HL-60 (cell line): ENCODE measurements at regions not wholly inside any gene's neighbourhood (a gene's known extent, or its start where the extent isn't known, plus 50 kb on each side); places are given as distances from the start of the nearest gene placed in this dataset.

ENCODE experiments used
- DNase-seq, 2 experiments: peaks; one replicate each; pipeline ENCODE4 v3.0.0-alpha.2; 2010 to 2020; ENCODE audit warnings: low read depth in 1 of 2, low spot score in 1 of 2
- H3K27ac ChIP-seq: fragments of 250-450 bp; sonication (Bioruptor Pico); replicated peaks from 2 replicates; pipeline ENCODE4 v1.5.1; 2020; ENCODE audit warnings: mild to moderate bottlenecking, moderate library complexity
- H3K27me3 ChIP-seq: fragments of 250-450 bp; sonication (Bioruptor Pico); 2 replicates; pipeline ENCODE4 v1.5.1; 2021; ENCODE audit warnings: mild to moderate bottlenecking, moderate library complexity; ENCODE audit not compliant: insufficient read depth, poor library complexity, severe bottlenecking
- H3K4me3 ChIP-seq: replicated peaks from 2 replicates; pipeline ENCODE4 v1.5.1; 2011; ENCODE audit warnings: mild to moderate bottlenecking, control low read depth, low read length; ENCODE audit not compliant: insufficient read depth
- CTCF ChIP-seq: IDR thresholded peaks from one replicate; pipeline ENCODE4 v1.5.1; 2011; ENCODE audit warnings: low read length, control low read depth, inconsistent platforms; ENCODE audit not compliant: insufficient read depth
- GABPA ChIP-seq: IDR thresholded peaks from 2 replicates; pipeline ENCODE4 v1.6.1; 2012; ENCODE audit warnings: low read depth
- POLR2AphosphoS5 ChIP-seq: IDR thresholded peaks from 2 replicates; pipeline ENCODE4 v1.6.1; 2012; ENCODE audit warnings: low read depth
- REST ChIP-seq: IDR thresholded peaks from 2 replicates; pipeline ENCODE4 v1.6.1; 2012; ENCODE audit warnings: low read depth; ENCODE audit not compliant: insufficient replicate concordance
- SPI1 ChIP-seq: IDR thresholded peaks from 2 replicates; pipeline ENCODE4 v1.6.1; 2012; ENCODE audit warnings: low read depth, mild to moderate bottlenecking, borderline replicate concordance

GRCh38 chr17:79317916-79318315, 243.3 kb downstream of the ENGASE start:
- Histone ChIP-seq H3K27me3 (peaks cover 6% of the 10 kb centered on the region), H3K27ac (no peak overlapping the region), H3K4me3 (no peak overlapping the region)
- TF ChIP-seq GABPA (no peak), REST (no peak), SPI1 (no peak), CTCF (no peak), POLR2AphosphoS5 (no peak)
- DNase-seq = no peak

- peaks cover 6% of the 10 kb centered on the region for H3K27me3 ChIP-seq
- DNase-seq = no peak
- no peak overlapping the region for H3K27ac ChIP-seq
- TF ChIP-seq GABPA = no peak
- TF ChIP-seq SPI1 = no peak
- TF ChIP-seq POLR2AphosphoS5 = no peak
- TF ChIP-seq CTCF = no peak
- TF ChIP-seq REST = no peak
- H3K4me3 ChIP-seq = no peak overlapping the region
These were observed 242.2 kb downstream of the ENGASE start for GRCh38 chr17:79316805-79317204.

GRCh38 chr17:79315358-79316105, 240.9 kb downstream of the ENGASE start:
- Histone ChIP-seq H3K4me3 (no peak overlapping the region), H3K27me3 (peaks cover 6% of the 10 kb centered on the region), H3K27ac (no peak overlapping the region)
- TF ChIP-seq CTCF = no peak
- no peak for TF ChIP-seq SPI1
- TF ChIP-seq POLR2AphosphoS5 = no peak
- TF ChIP-seq REST = no peak
- no peak for TF ChIP-seq GABPA
- DNase-seq = no peak
